Head of caudate nucleus (tissue), 42 donors: ENCODE measurements at regions not wholly inside any gene's neighbourhood (a gene's known extent, or its start where the extent isn't known, plus 50 kb on each side); places are given as distances from the start of the nearest gene placed in this dataset.
A peak's percentile ranks its signal among the peaks of the same experiment; 100 is the strongest.

Experiments
- DNase-seq, 42 donors: peaks; one replicate each; pipeline versions ENCODE4 v3.0.0 to v3.0.0-alpha.2; 2020 to 2021; ENCODE audit warnings: mixed read lengths in 7 of 42
- intact Hi-C: fragments of 100-400 bp; cut with DNase I; formaldehyde crosslinking; loops from one replicate; pipeline ENCODE4 v1.15.0; 2022

DNA sequence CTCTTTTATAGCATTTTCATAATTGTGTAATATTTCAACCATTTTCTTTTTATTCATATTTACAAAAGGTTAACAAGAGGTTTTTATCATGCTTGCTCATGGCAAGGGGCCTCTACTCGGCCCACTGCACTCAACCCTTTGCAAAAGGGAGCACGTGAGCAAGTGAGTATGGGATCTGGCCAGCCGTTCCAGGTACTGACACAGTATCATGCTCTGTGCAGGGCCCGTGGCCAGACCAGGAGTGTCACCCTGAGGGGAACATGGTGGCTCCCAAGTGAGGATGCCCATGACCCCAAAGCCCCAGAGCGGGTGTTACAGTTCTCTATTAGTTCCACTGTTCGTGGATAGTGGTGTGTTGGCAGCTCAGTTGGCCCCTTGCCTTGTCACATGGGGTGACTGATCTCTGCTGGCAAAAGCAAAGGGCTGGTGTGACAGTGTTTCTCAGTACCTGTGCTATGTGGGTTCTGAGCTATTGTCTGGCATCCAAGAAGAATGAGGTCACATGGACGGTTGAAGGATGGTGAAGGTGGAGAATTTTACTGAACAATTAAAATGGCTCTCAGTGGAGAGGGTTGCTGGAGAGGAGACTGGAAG is 777.2 kb upstream of the ADAMTS5 start:
- intact Hi-C loops, result no loop called here
- DNase-seq, result no peak

DNA sequence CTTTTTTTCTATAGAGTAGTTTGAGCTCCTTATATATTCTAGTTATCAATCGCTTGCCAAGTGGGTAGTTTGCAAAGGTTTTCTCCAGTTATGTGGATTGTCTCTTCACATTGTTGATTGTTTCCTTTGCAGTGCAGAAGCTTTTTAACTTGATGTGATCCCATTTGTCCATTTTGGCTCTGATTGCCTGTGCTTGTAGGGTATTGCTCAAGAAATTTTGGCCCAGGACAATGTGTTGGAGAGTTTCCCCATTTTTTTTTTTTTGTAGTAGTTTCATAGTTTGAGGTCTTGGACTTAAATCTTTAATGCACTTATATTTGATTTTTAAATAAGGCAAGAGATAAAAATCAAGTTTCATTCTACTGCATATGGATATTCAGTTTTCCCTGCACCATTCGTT is 774.8 kb upstream of the ADAMTS5 start:
- intact Hi-C loops, result no loop called here
- DNase-seq, result no peak

DNA sequence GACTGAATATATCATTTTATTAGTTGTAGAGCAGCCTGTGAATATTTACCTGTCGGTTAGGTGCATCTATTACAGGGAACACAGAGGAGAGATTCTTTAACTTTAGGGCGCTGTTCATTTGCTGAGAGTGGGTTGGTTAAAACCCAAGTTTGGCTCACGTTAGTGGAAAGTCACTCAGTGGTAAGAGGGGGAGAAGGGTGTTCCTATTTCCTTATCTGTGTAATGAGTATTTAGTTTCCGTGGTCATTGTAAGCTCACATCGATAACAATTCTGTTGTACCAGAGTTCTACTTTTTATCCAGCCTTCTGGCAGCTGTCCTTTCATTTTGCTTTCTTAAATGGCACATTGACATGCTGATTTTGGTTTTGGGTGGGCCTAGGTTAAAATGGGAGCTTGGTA is 773.2 kb upstream of the ADAMTS5 start:
- no peak for DNase-seq
- intact Hi-C loops, result no loop called here

DNA sequence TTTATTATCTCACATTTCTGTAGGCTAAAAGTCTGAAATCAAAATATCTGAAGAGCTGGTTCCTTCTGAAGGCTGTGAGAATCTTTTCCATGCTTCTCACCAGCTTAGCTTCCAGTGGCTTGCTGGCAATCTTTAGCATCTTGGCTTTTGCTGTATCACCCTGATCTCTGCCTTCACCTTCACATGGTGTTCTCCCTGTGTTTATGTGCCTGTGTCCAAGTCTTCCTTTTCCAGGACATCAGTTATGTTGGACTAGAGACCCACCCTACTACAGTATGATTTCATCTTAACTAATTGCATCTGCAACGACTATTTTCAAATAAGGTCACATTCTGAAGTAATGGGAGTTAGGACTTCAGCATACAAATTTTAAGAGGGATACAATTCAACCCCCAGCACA is 772.3 kb upstream of the ADAMTS5 start:
- no peak for DNase-seq

DNA sequence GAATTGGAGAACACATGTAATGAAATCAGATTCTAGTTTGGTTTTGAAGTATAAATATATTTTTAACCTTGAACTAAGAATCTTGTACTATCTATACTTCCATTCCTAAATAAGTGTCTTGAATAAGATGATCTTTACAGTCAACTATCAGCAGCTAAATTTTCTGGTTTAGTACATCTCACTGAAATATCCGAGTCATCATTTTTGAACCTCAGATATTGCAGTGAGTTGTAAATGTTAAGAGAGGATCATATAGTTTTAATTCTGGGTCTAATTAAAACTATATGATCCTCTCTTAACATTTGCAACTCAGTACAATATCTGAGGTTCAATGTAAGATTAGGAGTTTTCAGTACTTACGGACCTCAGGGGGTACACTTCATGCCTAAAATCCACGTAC is 768.8 kb upstream of the ADAMTS5 start:
- intact Hi-C loops, result no loop called here

More for the DNA sequence above, 772.3 kb upstream of the ADAMTS5 start:
- intact Hi-C loops, result no loop called here

DNA sequence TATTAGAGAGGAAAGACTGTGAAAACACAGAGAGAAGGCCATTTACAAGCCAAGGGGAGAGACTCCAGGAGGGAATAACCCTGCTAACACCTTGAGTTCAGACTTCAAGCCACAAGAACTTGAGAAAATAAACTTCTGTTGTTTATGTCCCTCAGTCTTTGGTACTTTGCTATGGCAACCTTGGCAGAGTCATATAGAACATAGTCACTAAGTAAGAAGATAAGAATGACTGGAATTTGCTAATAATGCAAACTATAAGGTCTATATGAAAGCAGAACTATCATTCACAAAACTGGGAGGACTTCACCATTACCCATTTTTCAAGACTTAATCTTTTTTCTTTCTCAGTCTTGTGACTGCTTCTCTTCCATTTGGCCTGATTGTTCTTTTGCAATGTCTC is 767.3 kb upstream of the ADAMTS5 start:
- intact Hi-C loops, result no loop called here
- no peak for DNase-seq

More for the DNA sequence above, 768.8 kb upstream of the ADAMTS5 start:
- no peak for DNase-seq

GRCh38 chr21:27725916-27726315 is 759.0 kb upstream of the ADAMTS5 start:
- no peak for DNase-seq
- intact Hi-C loops, result no loop called here

DNA sequence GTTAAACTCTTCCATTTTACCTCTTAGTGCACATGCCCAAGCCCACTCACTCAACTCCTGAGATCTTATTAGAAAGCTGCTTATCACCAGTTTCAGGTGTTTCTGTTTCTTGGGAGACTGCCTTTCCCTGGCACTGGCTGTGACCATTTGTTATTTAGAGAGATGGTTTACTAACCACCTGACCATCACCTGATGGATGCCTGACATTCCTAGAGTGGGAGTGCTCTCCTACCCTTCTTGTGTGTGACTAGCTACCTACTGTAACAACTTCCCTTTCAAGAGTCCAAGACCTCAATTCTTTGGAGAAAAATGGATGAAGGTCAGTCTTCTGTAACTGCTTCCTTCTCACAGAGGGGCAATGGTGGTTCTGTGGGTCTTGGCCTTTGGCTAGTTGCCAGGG is 755.2 kb upstream of the ADAMTS5 start:
- intact Hi-C loops, result no loop called here
- DNase-seq, result no peak

GRCh38 chr21:27721675-27722074 is 754.8 kb upstream of the ADAMTS5 start:
- DNase-seq, result no peak
- intact Hi-C loops, result no loop called here

DNA sequence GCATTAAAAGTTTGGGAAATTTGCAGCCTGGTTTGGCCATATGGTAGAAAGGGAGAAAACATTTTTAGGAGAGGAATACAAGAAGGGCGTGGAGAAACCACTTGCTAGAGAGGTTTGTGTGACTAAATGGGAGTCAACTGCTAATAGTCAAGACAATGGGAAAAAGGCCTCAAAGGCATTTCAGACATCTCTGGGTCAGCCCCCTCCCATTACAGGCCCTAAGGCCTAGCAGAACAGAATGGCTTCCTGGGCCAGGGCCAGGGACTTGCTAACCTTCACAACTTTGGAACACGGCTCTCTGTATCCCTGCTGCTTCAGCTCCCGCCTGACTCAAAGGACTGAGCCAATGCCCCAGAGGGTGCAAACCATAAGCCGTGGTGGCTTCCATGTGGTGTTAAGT is 752.3 kb upstream of the ADAMTS5 start:
- intact Hi-C loops, result no loop called here
- DNase-seq, result no peak

- no peak for DNase-seq
- intact Hi-C loops, result no loop called here
Measured at GRCh38 chr21:27715131-27715530, 748.2 kb upstream of the ADAMTS5 start.

DNA sequence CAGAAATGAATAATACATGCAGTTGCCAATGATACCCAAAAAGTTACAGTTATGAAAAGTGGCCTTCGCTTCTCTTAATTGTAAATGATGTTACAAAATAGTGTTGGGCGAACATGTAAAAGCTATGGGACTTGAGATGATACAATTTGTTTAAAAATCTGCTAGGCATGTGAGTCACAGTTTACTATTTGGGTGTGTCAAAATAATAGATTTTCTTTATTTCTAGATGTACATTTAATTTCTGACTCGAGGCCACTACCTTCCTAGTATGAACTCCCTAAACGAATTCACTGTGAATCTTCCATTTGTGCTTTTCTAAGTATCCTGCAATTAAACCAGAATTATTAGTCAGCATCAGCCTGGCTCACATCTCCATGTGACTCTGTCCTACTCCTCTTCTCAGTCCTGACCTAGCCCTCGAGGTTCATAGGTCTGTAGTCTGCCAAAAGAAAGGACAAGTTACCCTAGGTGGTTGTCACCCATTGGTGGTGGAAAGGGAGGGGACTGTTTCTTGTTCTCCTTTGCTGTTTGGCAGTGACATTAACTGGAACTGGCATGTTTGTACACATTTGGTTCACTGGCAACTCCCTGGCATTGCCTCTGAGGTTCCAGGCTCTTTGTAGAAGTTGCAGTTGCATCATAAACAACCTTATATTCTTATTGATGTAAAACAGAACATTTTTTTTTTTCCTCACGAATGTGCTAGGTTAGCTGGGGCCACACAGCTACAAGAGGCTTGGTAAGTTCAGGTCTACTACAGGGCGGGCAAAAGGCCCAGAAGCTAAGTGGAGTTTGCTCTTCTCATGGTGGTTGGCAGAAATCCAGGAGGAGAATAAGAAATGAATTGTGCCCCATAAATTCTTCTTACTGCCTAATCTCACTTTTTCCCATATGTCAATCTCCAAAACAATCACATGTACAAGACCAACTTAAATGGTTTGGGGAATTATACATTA is 746.5 kb upstream of the ADAMTS5 start:
- intact Hi-C loops, result no loop called here

DNA sequence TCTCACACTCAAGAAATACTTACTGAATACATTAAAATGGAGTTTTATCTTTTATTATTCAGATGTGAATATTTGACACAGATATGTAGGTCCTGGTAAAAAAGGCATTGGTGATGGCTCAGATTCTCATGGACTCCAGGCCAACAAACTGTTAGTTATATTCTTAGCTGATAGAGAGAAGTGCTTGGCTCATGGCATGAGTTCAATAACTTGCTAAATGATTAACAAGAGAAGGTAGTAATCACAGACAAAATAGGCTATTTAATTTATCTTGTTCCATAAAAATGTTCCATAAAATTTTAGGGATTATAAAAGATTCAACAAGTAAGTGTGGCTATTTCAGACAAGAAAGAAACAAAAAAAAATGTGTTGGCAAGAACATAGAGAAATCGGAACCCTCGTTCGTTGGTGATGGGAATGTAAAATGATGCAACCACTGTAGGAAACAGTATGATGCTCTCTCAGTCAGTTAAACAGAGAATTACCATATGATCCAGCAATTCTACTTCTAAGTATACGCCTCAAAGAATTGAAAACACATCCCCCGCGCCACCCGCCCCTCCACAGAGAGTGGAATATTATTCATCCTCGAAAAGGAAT is 737.8 kb upstream of the ADAMTS5 start:
- intact Hi-C loops, result loop anchor here (5.0 kb wide), 3 partner anchors 98 to 852 kb away; no protein-coding TSS in a partner anchor
- no peak for DNase-seq

More for the DNA sequence above, 746.5 kb upstream of the ADAMTS5 start:
- no peak for DNase-seq

DNA sequence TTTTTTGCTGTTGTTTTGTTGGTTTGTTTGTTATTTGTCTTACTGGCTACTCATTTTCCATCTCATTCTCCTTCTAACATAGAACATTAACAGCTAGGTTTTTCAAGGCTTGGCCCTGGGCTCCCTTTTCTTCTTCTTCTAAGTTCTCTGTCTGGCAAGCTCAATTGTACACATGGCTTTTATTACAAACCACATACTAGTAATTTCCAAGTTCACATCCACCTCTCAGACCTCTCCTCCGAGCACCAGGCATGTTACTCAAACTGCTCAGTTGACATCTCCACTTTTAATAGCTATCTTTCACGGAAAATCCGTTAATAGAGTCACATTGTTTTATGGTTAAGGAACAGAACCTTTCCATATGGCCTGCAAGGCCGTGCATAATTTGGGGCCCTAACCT is 736.9 kb upstream of the ADAMTS5 start:
- intact Hi-C loops, result loop anchor here (5.0 kb wide), 3 partner anchors 99 to 851 kb away; no protein-coding TSS in a partner anchor
- DNase-seq, result no peak

DNA sequence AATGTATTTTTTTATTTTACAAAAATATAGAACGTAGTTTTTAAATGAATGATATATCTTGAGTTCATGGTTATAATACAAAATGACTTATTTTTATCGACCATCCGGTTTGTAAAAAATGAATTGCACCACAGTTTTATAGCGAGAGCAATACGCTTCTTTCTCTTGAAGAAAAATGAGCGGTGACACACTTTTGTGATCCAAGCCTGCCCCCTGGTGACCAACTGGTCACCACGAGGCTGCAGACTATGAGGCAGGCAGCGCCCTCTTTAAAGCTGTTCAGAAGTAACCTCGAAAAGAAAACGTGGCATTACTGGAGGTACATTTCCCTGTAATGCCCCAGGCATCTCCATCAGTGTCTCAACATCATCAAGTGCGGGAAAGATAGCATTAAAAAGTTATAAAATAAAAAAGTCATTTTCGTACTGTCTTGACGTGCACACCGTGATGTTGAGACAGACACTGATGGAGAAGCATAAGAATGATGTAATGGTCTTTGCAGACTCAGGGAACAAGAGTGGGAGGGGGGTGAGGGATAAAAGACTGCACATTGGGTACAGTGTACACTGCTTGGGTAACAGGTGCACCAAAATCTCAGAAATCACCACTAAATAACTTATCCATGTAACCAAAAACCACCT is 734.2 kb upstream of the ADAMTS5 start:
- DNase-seq, result peak; percentile 76 to 95 (median 89)
- intact Hi-C loops, result loop anchor here (5.0 kb wide), 3 partner anchors 101 to 849 kb away; no protein-coding TSS in a partner anchor

GRCh38 chr21:27695246-27695645 is 728.4 kb upstream of the ADAMTS5 start:
- intact Hi-C loops, result no loop called here
- no peak for DNase-seq

- DNase-seq, result peak in 4 of 42 donors; percentile 4 to 45 (median 10)
- intact Hi-C loops, result no loop called here
Measured at GRCh38 chr21:27694667-27695066, 727.8 kb upstream of the ADAMTS5 start.

- no peak for DNase-seq
- intact Hi-C loops, result no loop called here
Measured at GRCh38 chr21:27693376-27693775, 726.5 kb upstream of the ADAMTS5 start.

DNA sequence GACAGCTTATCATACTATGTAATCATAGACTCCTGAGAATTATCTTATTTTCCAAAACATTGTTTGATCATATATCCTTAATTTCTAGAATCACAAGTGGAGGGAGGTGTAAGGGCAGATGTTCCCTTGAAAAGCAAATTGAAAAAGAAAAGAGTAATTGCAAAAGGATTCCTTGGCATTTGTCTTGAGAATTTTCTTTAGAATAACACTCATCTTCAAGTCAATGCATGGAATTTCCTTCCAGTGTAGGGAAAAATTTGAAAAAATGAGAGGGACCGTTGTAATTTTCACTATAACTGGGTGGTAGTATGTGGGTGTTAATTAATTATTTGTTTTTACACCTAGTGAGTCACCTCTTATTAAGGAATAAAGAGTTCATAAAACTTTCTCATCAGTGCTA is 724.6 kb upstream of the ADAMTS5 start:
- no peak for DNase-seq
- intact Hi-C loops, result no loop called here

GRCh38 chr21:27691006-27691405 is 724.1 kb upstream of the ADAMTS5 start:
- intact Hi-C loops, result no loop called here
- no peak for DNase-seq
